ENCODE measurements at regions not wholly inside any gene's neighbourhood (a gene's known extent, or its start where the extent isn't known, plus 50 kb on each side); places are given as distances from the start of the nearest gene placed in this dataset.
"Not testable (repeated sequence)": the region's sequence is repeated elsewhere in the genome, so short reads cannot be mapped to it uniquely, and the experiment has no call there.

- no peak overlapping the region for H3K27ac ChIP-seq (ENCODE audit: low read depth, low read length)
- H3K9me3 ChIP-seq (ENCODE audit: insufficient read depth, low read length): no peaks in the 10 kb centered on the region
- no peaks in the 10 kb centered on the region for H3K79me2 ChIP-seq (ENCODE audit: insufficient read depth, low read length)
- no peaks in the 10 kb centered on the region for H3K9me2 ChIP-seq (replicated peaks; ENCODE audit: insufficient read depth, low read length)
- no peak overlapping the region for H3K4me2 ChIP-seq (ENCODE audit: low read depth, low read length, poor library complexity, severe bottlenecking)
- no peaks in the 10 kb centered on the region for H3K36me3 ChIP-seq (ENCODE audit: low read length)
- no peaks in the 10 kb centered on the region for H3F3A ChIP-seq (ENCODE audit: insufficient read depth)
- no peaks in the 10 kb centered on the region for H4K20me1 ChIP-seq (ENCODE audit: low read depth, low read length)
- no peak overlapping the region for H3K4me3 ChIP-seq (ENCODE audit: insufficient read depth, low read length, poor library complexity, severe bottlenecking)
- H2AFZ ChIP-seq (ENCODE audit: low read depth, low read length, severe bottlenecking): no peak overlapping the region
- H3K9ac ChIP-seq (ENCODE audit: low read length): no peak overlapping the region
- no peaks in the 10 kb centered on the region for H3K27me3 ChIP-seq (ENCODE audit: low read length)
- TF ChIP-seq EZH2phosphoT487 (conservative IDR thresholded peaks at IDR 0.05; ENCODE audit: low read length): no peak
- TF ChIP-seq CTCF (IDR thresholded peaks at IDR 0.05; ENCODE audit: insufficient read depth, low read length, poor library complexity, severe bottlenecking): no peak
Observed at GRCh38 chr13:90502762-90503161, 844.7 kb upstream of the MIR17HG start.

DNA sequence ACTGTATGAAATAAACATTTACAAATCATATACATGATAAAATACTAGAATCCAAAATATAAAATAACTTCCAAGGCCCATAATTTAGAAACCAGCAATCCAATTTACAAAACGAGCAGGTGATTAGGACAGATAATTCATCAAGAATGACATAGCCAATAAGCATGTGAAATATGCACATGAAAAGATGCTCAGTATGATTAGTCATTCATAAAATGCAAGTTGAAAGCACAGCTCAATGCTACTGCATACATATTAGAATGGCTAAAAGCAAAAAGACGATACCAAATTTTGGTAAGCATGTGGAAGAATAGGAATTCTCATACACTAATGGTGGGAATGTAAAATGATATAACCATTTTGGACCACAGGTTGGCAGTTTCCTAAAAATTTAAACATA is 837.2 kb upstream of the MIR17HG start:
- Histone ChIP-seq H3F3A (ENCODE audit: insufficient read depth) (no peaks in the 10 kb centered on the region), H4K20me1 (ENCODE audit: low read depth, low read length) (no peaks in the 10 kb centered on the region), H3K27me3 (ENCODE audit: low read length) (no peaks in the 10 kb centered on the region), H2AFZ (ENCODE audit: low read depth, low read length, severe bottlenecking) (no peak overlapping the region), H3K79me2 (ENCODE audit: insufficient read depth, low read length) (no peaks in the 10 kb centered on the region), H3K27ac (ENCODE audit: low read depth, low read length) (no peak overlapping the region), H3K4me2 (ENCODE audit: low read depth, low read length, poor library complexity, severe bottlenecking) (no peak overlapping the region), H3K36me3 (ENCODE audit: low read length) (no peaks in the 10 kb centered on the region), H3K4me3 (ENCODE audit: insufficient read depth, low read length, poor library complexity, severe bottlenecking) (no peak overlapping the region), H3K9me3 (ENCODE audit: insufficient read depth, low read length) (no peaks in the 10 kb centered on the region), H3K9ac (ENCODE audit: low read length) (no peak overlapping the region), H3K9me2 (replicated peaks; ENCODE audit: insufficient read depth, low read length) (no peaks in the 10 kb centered on the region)
- TF ChIP-seq CTCF (IDR thresholded peaks at IDR 0.05; ENCODE audit: insufficient read depth, low read length, poor library complexity, severe bottlenecking) (no peak), EZH2phosphoT487 (conservative IDR thresholded peaks at IDR 0.05; ENCODE audit: low read length) (no peak)

DNA sequence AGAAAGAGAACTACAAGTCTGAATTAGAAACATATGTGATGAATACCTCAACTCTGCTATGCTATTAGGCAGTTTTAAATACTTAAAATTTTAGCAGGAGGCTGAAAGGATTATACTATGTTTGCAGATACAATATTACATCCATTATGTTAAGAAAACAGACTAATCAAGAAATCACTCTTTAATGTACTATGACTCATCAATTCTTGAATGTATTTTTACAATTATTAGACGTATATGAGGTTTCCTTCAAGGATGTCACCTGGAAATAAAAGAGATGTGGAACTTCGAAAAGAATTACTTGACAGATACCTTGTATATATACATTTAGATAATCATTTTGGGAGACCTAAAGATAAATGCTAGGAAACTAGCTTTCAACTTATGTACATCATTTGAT is 835.6 kb upstream of the MIR17HG start:
- H2AFZ ChIP-seq (ENCODE audit: low read depth, low read length, severe bottlenecking): no peak overlapping the region
- no peak overlapping the region for H3K4me2 ChIP-seq (ENCODE audit: low read depth, low read length, poor library complexity, severe bottlenecking)
- no peaks in the 10 kb centered on the region for H3K27me3 ChIP-seq (ENCODE audit: low read length)
- no peak overlapping the region for H3K27ac ChIP-seq (ENCODE audit: low read depth, low read length)
- no peaks in the 10 kb centered on the region for H3F3A ChIP-seq (ENCODE audit: insufficient read depth)
- H3K36me3 ChIP-seq (ENCODE audit: low read length): no peaks in the 10 kb centered on the region
- H3K4me3 ChIP-seq (ENCODE audit: insufficient read depth, low read length, poor library complexity, severe bottlenecking): no peak overlapping the region
- H3K9me2 ChIP-seq (replicated peaks; ENCODE audit: insufficient read depth, low read length): no peaks in the 10 kb centered on the region
- H4K20me1 ChIP-seq (ENCODE audit: low read depth, low read length): no peaks in the 10 kb centered on the region
- no peak for TF ChIP-seq EZH2phosphoT487 (conservative IDR thresholded peaks at IDR 0.05; ENCODE audit: low read length)
- no peak for TF ChIP-seq CTCF (IDR thresholded peaks at IDR 0.05; ENCODE audit: insufficient read depth, low read length, poor library complexity, severe bottlenecking)
- no peaks in the 10 kb centered on the region for H3K9me3 ChIP-seq (ENCODE audit: insufficient read depth, low read length)
- H3K79me2 ChIP-seq (ENCODE audit: insufficient read depth, low read length): no peaks in the 10 kb centered on the region
- no peak overlapping the region for H3K9ac ChIP-seq (ENCODE audit: low read length)

- H3K27ac ChIP-seq (ENCODE audit: low read depth, low read length); H3F3A ChIP-seq (ENCODE audit: insufficient read depth); H3K79me2 ChIP-seq (ENCODE audit: insufficient read depth, low read length); H3K9ac ChIP-seq (ENCODE audit: low read length); H3K36me3 ChIP-seq (ENCODE audit: low read length); H2AFZ ChIP-seq (ENCODE audit: low read depth, low read length, severe bottlenecking); H3K27me3 ChIP-seq (ENCODE audit: low read length); H3K9me3 ChIP-seq (ENCODE audit: insufficient read depth, low read length); H4K20me1 ChIP-seq (ENCODE audit: low read depth, low read length); H3K9me2 ChIP-seq (replicated peaks; ENCODE audit: insufficient read depth, low read length); H3K4me3 ChIP-seq (ENCODE audit: insufficient read depth, low read length, poor library complexity, severe bottlenecking); H3K4me2 ChIP-seq (ENCODE audit: low read depth, low read length, poor library complexity, severe bottlenecking): not testable (repeated sequence)
Observed at GRCh38 chr13:90514712-90515111, 832.8 kb upstream of the MIR17HG start.
